H9 (cell line): ENCODE measurements at regions not wholly inside any gene's neighbourhood (a gene's known extent, or its start where the extent isn't known, plus 50 kb on each side); places are given as distances from the start of the nearest gene placed in this dataset.

Experiments
- DNase-seq: peaks from one replicate; pipeline ENCODE4 v3.0.0-alpha.2; 2017
- H2AFZ ChIP-seq: one replicate; pipeline ENCODE4 v1.6.1; 2013; ENCODE audit warnings: mild to moderate bottlenecking, low read length, control low read depth, moderate library complexity
- H2AK5ac ChIP-seq: 2 replicates; pipeline ENCODE4 v1.6.1; 2013; ENCODE audit warnings: low read length, control low read depth, mixed read lengths; ENCODE audit not compliant: insufficient read length
- H2BK120ac ChIP-seq: one replicate; pipeline ENCODE4 v1.6.1; 2013; ENCODE audit warnings: low read depth, mild to moderate bottlenecking, low read length, control low read depth, inconsistent platforms; ENCODE audit not compliant: poor library complexity, severe bottlenecking
- H2BK12ac ChIP-seq: 2 replicates; pipeline ENCODE4 v1.6.1; 2013; ENCODE audit warnings: low read length, control low read depth, mixed read lengths, low read depth; ENCODE audit not compliant: insufficient read length
- H2BK15ac ChIP-seq: 2 replicates; pipeline ENCODE4 v1.6.1; 2013; ENCODE audit warnings: low read depth, low read length, control low read depth
- H2BK20ac ChIP-seq: one replicate; pipeline ENCODE4 v1.6.1; 2013; ENCODE audit warnings: low read depth, mild to moderate bottlenecking, low read length, control low read depth, inconsistent platforms; ENCODE audit not compliant: poor library complexity, severe bottlenecking
- H2BK5ac ChIP-seq: 2 replicates; pipeline ENCODE4 v1.6.1; 2013; ENCODE audit warnings: low read length, control low read depth, mixed read lengths; ENCODE audit not compliant: insufficient read length
- H3K14ac ChIP-seq: 2 replicates; pipeline ENCODE4 v1.6.1; 2013; ENCODE audit warnings: low read length, control low read depth; ENCODE audit not compliant: insufficient read depth
- H3K18ac ChIP-seq: 2 replicates; pipeline ENCODE4 v1.6.1; 2013; ENCODE audit warnings: low read depth, mild to moderate bottlenecking, mixed read lengths, low read length, control low read depth; ENCODE audit not compliant: insufficient read length
- H3K23ac ChIP-seq: 2 replicates; pipeline ENCODE4 v1.6.1; 2013; ENCODE audit warnings: low read length, control low read depth, mixed read lengths, low read depth; ENCODE audit not compliant: insufficient read length
- H3K23me2 ChIP-seq: 2 replicates; pipeline ENCODE4 v1.6.1; 2013; ENCODE audit warnings: low read depth, mild to moderate bottlenecking, mixed read lengths, low read length, control low read depth; ENCODE audit not compliant: insufficient read length, poor library complexity, severe bottlenecking
- H3K27ac ChIP-seq: 2 replicates; pipeline ENCODE4 v1.5.1; 2013; ENCODE audit warnings: low read length, control low read depth, mixed read lengths, low read depth; ENCODE audit not compliant: insufficient read length
- H3K27me3 ChIP-seq: 2 replicates; pipeline ENCODE4 v1.6.1; 2013; ENCODE audit warnings: low read length, control low read depth, inconsistent platforms; ENCODE audit not compliant: insufficient read depth
- H3K4ac ChIP-seq: 2 replicates; pipeline ENCODE4 v1.6.1; 2013; ENCODE audit warnings: low read depth, mild to moderate bottlenecking, control low read depth, inconsistent platforms, low read length, moderate library complexity
- H3K4me1 ChIP-seq: 2 replicates; pipeline ENCODE4 v1.6.1; 2013; ENCODE audit warnings: low read length, control low read depth, inconsistent platforms; ENCODE audit not compliant: insufficient read depth
- H3K4me2 ChIP-seq: 2 replicates; pipeline ENCODE4 v1.6.1; 2013; ENCODE audit warnings: low read length, control low read depth, mixed read lengths; ENCODE audit not compliant: insufficient read length, insufficient read depth
- H3K56ac ChIP-seq: 2 replicates; pipeline ENCODE4 v1.6.1; 2013; ENCODE audit warnings: low read depth, mild to moderate bottlenecking, mixed read lengths, low read length, control low read depth; ENCODE audit not compliant: insufficient read length
- H3K79me1 ChIP-seq: 2 replicates; pipeline ENCODE4 v1.6.1; 2013; ENCODE audit warnings: low read depth, mild to moderate bottlenecking, moderate library complexity, low read length, control low read depth, inconsistent platforms; ENCODE audit not compliant: insufficient read depth, poor library complexity, severe bottlenecking
- H3K79me2 ChIP-seq: 2 replicates; pipeline ENCODE4 v1.6.1; 2013; ENCODE audit warnings: low read length, control low read depth, inconsistent platforms; ENCODE audit not compliant: insufficient read depth
- H3K9ac ChIP-seq: 2 replicates; pipeline ENCODE4 v1.6.1; 2013; ENCODE audit warnings: low read length, control low read depth, mixed read lengths; ENCODE audit not compliant: insufficient read length; ENCODE audit errors: extremely low read depth
- H3K9me3 ChIP-seq: one replicate; pipeline ENCODE4 v1.6.1; 2013; ENCODE audit warnings: low read depth, low read length, inconsistent platforms; ENCODE audit not compliant: control insufficient read depth
- H3T11ph ChIP-seq: one replicate; pipeline ENCODE4 v1.6.1; 2013; ENCODE audit warnings: mild to moderate bottlenecking, low read length, control low read depth, inconsistent platforms
- H4K20me1 ChIP-seq: one replicate; pipeline ENCODE4 v1.6.1; 2013; ENCODE audit not compliant: control insufficient read depth, insufficient read length, insufficient read depth
- H4K5ac ChIP-seq: 2 replicates; pipeline ENCODE4 v1.6.1; 2013; ENCODE audit warnings: low read depth, mild to moderate bottlenecking, mixed read lengths, low read length, control low read depth; ENCODE audit not compliant: insufficient read length
- H4K8ac ChIP-seq: replicated peaks from 2 replicates; pipeline ENCODE4 v1.6.1; 2013; ENCODE audit warnings: low read length, control low read depth, mixed read lengths, low read depth; ENCODE audit not compliant: insufficient read length
- H4K91ac ChIP-seq: 2 replicates; pipeline ENCODE4 v1.6.1; 2013; ENCODE audit warnings: low read depth, mild to moderate bottlenecking, moderate library complexity, mixed read lengths, low read length, control low read depth; ENCODE audit not compliant: insufficient read length
- H3K27ac Mint-ChIP-seq, 3 experiments: 2 replicates in 2 of 3; 3 replicates in 1 of 3; pipeline ENCODE4 v1.8.0; 2020 to 2021; ENCODE audit warnings: mixed read lengths in 3 of 3, mild to moderate bottlenecking in 1 of 3, moderate library complexity in 1 of 3
- H3K27me3 Mint-ChIP-seq: 2 replicates; pipeline ENCODE4 v1.8.0; 2021; ENCODE audit warnings: low read depth, mild to moderate bottlenecking, moderate library complexity, mixed read lengths
- H3K36me3 Mint-ChIP-seq, 3 experiments: 2 replicates in 2 of 3; 3 replicates in 1 of 3; pipeline ENCODE4 v1.8.0; 2020 to 2021; ENCODE audit warnings: low read depth in 3 of 3, mixed read lengths in 3 of 3; ENCODE audit not compliant: insufficient read depth in 1 of 3
- H3K4me1 Mint-ChIP-seq, 2 experiments: 2 replicates each; pipeline ENCODE4 v1.8.0; 2020; ENCODE audit warnings: mixed read lengths in 2 of 2
- H3K4me3 Mint-ChIP-seq, 2 experiments: 2 replicates in 1 of 2; 3 replicates in 1 of 2; pipeline ENCODE4 v1.8.0; 2020 to 2021; ENCODE audit warnings: mild to moderate bottlenecking in 2 of 2, mixed read lengths in 2 of 2, moderate library complexity in 1 of 2
- H3K9me3 Mint-ChIP-seq, 2 experiments: 2 replicates in 1 of 2; 3 replicates in 1 of 2; pipeline ENCODE4 v1.8.0; 2020; ENCODE audit warnings: mild to moderate bottlenecking in 2 of 2, mixed read lengths in 2 of 2, moderate library complexity in 1 of 2
- CTCF ChIP-seq: fragments of 200-600 bp; sonication (generic); conservative IDR thresholded peaks from 3 replicates; pipeline ENCODE4 v1.8.0; 2021; ENCODE audit warnings: antibody characterized with exemption, mild to moderate bottlenecking
- WGBS: extraction: QIAGEN DNeasy Blood & Tissue Kit; methylation state at CpG from one replicate; pipeline ENCODE4 v1.1.7; 2013; ENCODE audit warnings: missing lambda C conversion rate, low lambda C conversion rate, mixed read lengths; ENCODE audit not compliant: insufficient read length; ENCODE audit errors: extremely low coverage; 5-methylcytosine and 5-hydroxymethylcytosine counted together

GRCh38 chr7:69341288-69341687 is 257.0 kb upstream of the AUTS2 start:
- no CpG with 5 or more reads among the region's 1 CpG for WGBS
- H4K20me1 ChIP-seq = no peaks in the 10 kb centered on the region

More at GRCh38 chr7:69341288-69341687, 257.0 kb upstream of the AUTS2 start:
- H3K14ac ChIP-seq = no peak overlapping the region
- H2AFZ ChIP-seq = no peak overlapping the region
- H3K23me2 ChIP-seq = no peaks in the 10 kb centered on the region
- H3K79me1 ChIP-seq = no peaks in the 10 kb centered on the region
- no peaks in the 10 kb centered on the region; a peak in 1 of 7 replicates for H3K36me3 Mint-ChIP-seq
- H3K23ac ChIP-seq = no peak overlapping the region
- DNase-seq = no peak
- no peak overlapping the region for H3K4me2 ChIP-seq
- no peak overlapping the region for H4K8ac ChIP-seq
- no peak overlapping the region for H3T11ph ChIP-seq
- H3K9me3 ChIP-seq = no peaks in the 10 kb centered on the region
- no peak overlapping the region for H2BK15ac ChIP-seq
- H3K18ac ChIP-seq = no peak overlapping the region
- no peaks in the 10 kb centered on the region for H3K27me3 ChIP-seq
- no peak overlapping the region for H2BK120ac ChIP-seq
- no peak overlapping the region for H3K27ac ChIP-seq
- no peak overlapping the region for H2BK20ac ChIP-seq
- H4K91ac ChIP-seq = no peak overlapping the region
- H3K4me3 Mint-ChIP-seq = no peak overlapping the region
- peaks cover 4 to 8% of the 10 kb centered on the region in 2 experiments; a peak in 3 of 5 replicates for H3K9me3 Mint-ChIP-seq
- no peak overlapping the region for H2AK5ac ChIP-seq
- TF ChIP-seq CTCF = no peak
- no peak overlapping the region for H2BK5ac ChIP-seq
- no peak overlapping the region for H2BK12ac ChIP-seq
- H3K56ac ChIP-seq = no peak overlapping the region
- H3K79me2 ChIP-seq = no peaks in the 10 kb centered on the region
- no peak overlapping the region for H3K4ac ChIP-seq
- H3K9ac ChIP-seq = no peak overlapping the region
- no peaks in the 10 kb centered on the region for H3K4me1 Mint-ChIP-seq
- no peaks in the 10 kb centered on the region for H3K4me1 ChIP-seq
- peaks cover 13% of the 10 kb centered on the region for H3K27me3 Mint-ChIP-seq
- no peak overlapping the region for H3K27ac Mint-ChIP-seq
- no peak overlapping the region for H4K5ac ChIP-seq
